ENCODE measurements at regions not wholly inside any gene's neighbourhood (a gene's known extent, or its start where the extent isn't known, plus 50 kb on each side); places are given as distances from the start of the nearest gene placed in this dataset.

GRCh38 chr7:118372530-118372929, 148.0 kb downstream of the ANKRD7 start:
- TF ChIP-seq SP1 (IDR thresholded peaks at IDR 0.05): no peak
- TF ChIP-seq SUZ12 (IDR thresholded peaks at IDR 0.05): no peak
- no peak for TF ChIP-seq FOXK2 (IDR thresholded peaks at IDR 0.05)
- no peak for TF ChIP-seq PKNOX1 (IDR thresholded peaks at IDR 0.05)
- TF ChIP-seq FOXM1 (IDR thresholded peaks at IDR 0.05; ENCODE audit: borderline replicate concordance): no peak
- no peak for TF ChIP-seq BHLHE40 (IDR thresholded peaks at IDR 0.05; ENCODE audit: borderline replicate concordance)
- no peak for TF ChIP-seq NFRKB (IDR thresholded peaks at IDR 0.05)
- no peak for TF ChIP-seq TARDBP (IDR thresholded peaks at IDR 0.05)
- TF ChIP-seq ELF4 (IDR thresholded peaks at IDR 0.05): no peak
- TF ChIP-seq FOXA1 (IDR thresholded peaks at IDR 0.05): no peak
- no peak for TF ChIP-seq ARNT (IDR thresholded peaks at IDR 0.05)
- no peak for TF ChIP-seq L3MBTL2 (conservative IDR thresholded peaks at IDR 0.05)
